DND-41 (cell line): ENCODE measurements at regions not wholly inside any gene's neighbourhood (a gene's known extent, or its start where the extent isn't known, plus 50 kb on each side); places are given as distances from the start of the nearest gene placed in this dataset.

Experiments
- ATAC-seq: fragments of 200-7000 bp; cut with Tn5 transposase; 3 replicates; pipeline ENCODE4 v1.9.1; 2021; ENCODE audit warnings: low read depth; ENCODE audit not compliant: insufficient read depth
- DNase-seq: peaks from one replicate; pipeline ENCODE4 v3.0.0-alpha.2; 2020
- H2AFZ ChIP-seq: 2 replicates; pipeline ENCODE4 v1.6.0; 2012; ENCODE audit warnings: low read depth, low read length
- H3K27ac ChIP-seq: 2 replicates; pipeline ENCODE4 v1.5.1; 2012; ENCODE audit warnings: low read length, inconsistent platforms
- H3K27me3 ChIP-seq: fragments of 200-600 bp; sonication (generic); 2 replicates; pipeline ENCODE4 v1.6.0; 2012; ENCODE audit warnings: low read length, mild to moderate bottlenecking, inconsistent platforms; ENCODE audit not compliant: insufficient read depth, poor library complexity
- H3K36me3 ChIP-seq: 2 replicates; pipeline ENCODE4 v1.5.1; 2012; ENCODE audit warnings: low read length, inconsistent platforms; ENCODE audit not compliant: insufficient read depth
- H3K4me1 ChIP-seq: 2 replicates; pipeline ENCODE4 v1.5.1; 2012; ENCODE audit warnings: mild to moderate bottlenecking, low read length; ENCODE audit not compliant: insufficient read depth
- H3K4me2 ChIP-seq: 2 replicates; pipeline ENCODE4 v1.6.0; 2012; ENCODE audit warnings: mild to moderate bottlenecking, moderate library complexity, low read length, inconsistent platforms; ENCODE audit not compliant: insufficient read depth
- H3K4me3 ChIP-seq, 2 experiments: fragments of 200-600 bp in 1 of 2; shearing (Covaris generic) in 1 of 2; 2 replicates each; pipeline ENCODE4 v1.5.1; 2012 to 2016; ENCODE audit warnings: inconsistent platforms in 2 of 2, low read length in 2 of 2, mild to moderate bottlenecking in 2 of 2, low read depth in 1 of 2, moderate library complexity in 1 of 2
- H3K79me2 ChIP-seq: 2 replicates; pipeline ENCODE4 v1.6.0; 2012; ENCODE audit warnings: low read length, inconsistent platforms; ENCODE audit not compliant: insufficient read depth
- H3K9ac ChIP-seq: 2 replicates; pipeline ENCODE4 v1.6.0; 2012; ENCODE audit warnings: low read depth, mild to moderate bottlenecking, inconsistent platforms, low read length, moderate library complexity
- H3K9me3 ChIP-seq: 2 replicates; pipeline ENCODE4 v1.5.1; 2012; ENCODE audit warnings: low read length, moderate library complexity, mild to moderate bottlenecking, inconsistent platforms; ENCODE audit not compliant: insufficient read depth, severe bottlenecking
- H4K20me1 ChIP-seq: 2 replicates; pipeline ENCODE4 v1.6.0; 2012; ENCODE audit warnings: low read length; ENCODE audit not compliant: insufficient read depth
- EZH2 ChIP-seq: IDR thresholded peaks from 3 replicates; pipeline ENCODE4 v1.6.1; 2012; ENCODE audit warnings: borderline replicate concordance, low read depth, mild to moderate bottlenecking, moderate library complexity, low read length, inconsistent platforms; ENCODE audit not compliant: severe bottlenecking
- TF ChIP-seq, protein P1 (sequence below): IDR thresholded peaks from 2 replicates; pipeline ENCODE4 v1.5.1; 2012; ENCODE audit warnings: borderline replicate concordance, low read length, moderate library complexity, mild to moderate bottlenecking; ENCODE audit not compliant: poor library complexity, severe bottlenecking; ENCODE audit errors: extremely low read depth

DNA sequence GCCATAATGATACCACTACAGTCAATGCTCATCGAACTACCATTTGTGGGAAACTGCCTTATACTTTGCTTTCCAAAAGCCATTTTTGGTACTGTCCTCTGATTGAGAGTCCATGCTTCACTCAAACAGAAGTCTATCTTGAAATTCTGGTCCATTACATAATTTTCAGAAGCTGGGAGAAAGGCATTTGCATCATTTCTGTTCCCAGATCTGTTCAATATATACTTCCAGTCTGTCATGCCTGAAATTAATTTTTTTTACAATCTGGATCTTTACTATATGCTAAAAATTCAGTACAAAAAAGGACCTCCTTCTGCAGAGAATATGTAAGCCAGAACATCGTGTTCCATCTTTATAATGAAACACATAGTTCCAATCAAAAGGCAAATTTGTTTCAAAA lies 528.9 kb upstream of the MEF2C start:
- H3K9me3 ChIP-seq, result no peaks in the 10 kb centered on the region
- no peaks in the 10 kb centered on the region for H3K36me3 ChIP-seq
- H2AFZ ChIP-seq, result no peak overlapping the region
- H3K27ac ChIP-seq, result no peak overlapping the region
- no peaks in the 10 kb centered on the region for H3K79me2 ChIP-seq
- H3K9ac ChIP-seq, result no peak overlapping the region
- no peaks in the 10 kb centered on the region for H4K20me1 ChIP-seq
- ATAC-seq (no peak), DNase-seq (no peak)
- TF ChIP-seq, protein P1, sequence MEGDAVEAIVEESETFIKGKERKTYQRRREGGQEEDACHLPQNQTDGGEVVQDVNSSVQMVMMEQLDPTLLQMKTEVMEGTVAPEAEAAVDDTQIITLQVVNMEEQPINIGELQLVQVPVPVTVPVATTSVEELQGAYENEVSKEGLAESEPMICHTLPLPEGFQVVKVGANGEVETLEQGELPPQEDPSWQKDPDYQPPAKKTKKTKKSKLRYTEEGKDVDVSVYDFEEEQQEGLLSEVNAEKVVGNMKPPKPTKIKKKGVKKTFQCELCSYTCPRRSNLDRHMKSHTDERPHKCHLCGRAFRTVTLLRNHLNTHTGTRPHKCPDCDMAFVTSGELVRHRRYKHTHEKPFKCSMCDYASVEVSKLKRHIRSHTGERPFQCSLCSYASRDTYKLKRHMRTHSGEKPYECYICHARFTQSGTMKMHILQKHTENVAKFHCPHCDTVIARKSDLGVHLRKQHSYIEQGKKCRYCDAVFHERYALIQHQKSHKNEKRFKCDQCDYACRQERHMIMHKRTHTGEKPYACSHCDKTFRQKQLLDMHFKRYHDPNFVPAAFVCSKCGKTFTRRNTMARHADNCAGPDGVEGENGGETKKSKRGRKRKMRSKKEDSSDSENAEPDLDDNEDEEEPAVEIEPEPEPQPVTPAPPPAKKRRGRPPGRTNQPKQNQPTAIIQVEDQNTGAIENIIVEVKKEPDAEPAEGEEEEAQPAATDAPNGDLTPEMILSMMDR, result no peak
- no peak for TF ChIP-seq EZH2
- H3K4me2 ChIP-seq, result no peak overlapping the region
- no peaks in the 10 kb centered on the region for H3K4me1 ChIP-seq
- H3K27me3 ChIP-seq, result no peaks in the 10 kb centered on the region
- no peak overlapping the region for H3K4me3 ChIP-seq

DNA sequence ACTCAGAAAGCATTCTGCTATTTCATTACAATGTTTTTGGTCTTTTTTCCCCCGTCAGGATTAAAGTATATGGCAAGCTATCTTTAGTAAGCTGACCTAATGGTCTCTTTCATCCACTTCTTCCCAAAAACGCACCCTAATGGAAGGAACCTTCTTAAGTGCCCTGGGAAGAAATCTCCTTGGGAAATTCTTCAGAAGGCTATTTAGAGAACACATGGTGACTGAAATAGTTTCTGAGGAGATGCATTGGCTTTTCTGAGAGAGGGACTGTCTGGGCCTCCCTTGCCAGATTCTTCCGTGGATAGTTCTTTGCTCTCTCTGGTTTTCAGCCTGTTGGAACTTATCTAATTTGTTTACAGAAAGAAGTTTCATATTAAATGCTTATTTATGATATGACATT lies 524.1 kb upstream of the MEF2C start:
- Histone ChIP-seq H3K9ac (no peak overlapping the region), H3K27ac (no peak overlapping the region), H3K36me3 (no peaks in the 10 kb centered on the region), H3K27me3 (no peaks in the 10 kb centered on the region), H3K4me2 (no peak overlapping the region), H4K20me1 (no peaks in the 10 kb centered on the region), H2AFZ (no peak overlapping the region), H3K9me3 (no peaks in the 10 kb centered on the region), H3K4me3 (no peak overlapping the region), H3K4me1 (no peaks in the 10 kb centered on the region), H3K79me2 (no peaks in the 10 kb centered on the region)
- TF ChIP-seq EZH2, result no peak
- TF ChIP-seq, protein P1, result no peak
- ATAC-seq (no peak), DNase-seq (no peak)

DNA sequence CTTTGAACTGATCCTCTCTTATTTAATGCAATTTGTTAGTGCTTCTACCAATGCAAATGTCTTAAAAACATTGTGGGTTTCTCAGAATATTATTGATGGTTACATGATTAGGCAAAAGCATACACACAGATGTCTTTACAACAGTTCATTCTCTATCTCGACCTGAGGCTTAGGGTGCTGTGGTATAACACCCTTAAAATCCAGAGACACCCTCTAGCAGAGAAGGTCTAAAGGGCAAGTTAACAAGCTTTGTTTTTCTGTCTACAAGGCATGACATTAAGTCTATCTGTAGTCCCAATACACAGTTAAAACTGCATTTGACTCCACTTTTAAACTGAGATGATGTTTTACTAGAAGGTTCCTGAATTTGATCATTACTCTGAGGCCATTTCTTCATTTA lies 518.7 kb upstream of the MEF2C start:
- Histone ChIP-seq H3K9ac (no peak overlapping the region), H3K4me1 (no peaks in the 10 kb centered on the region), H3K36me3 (no peaks in the 10 kb centered on the region), H2AFZ (no peak overlapping the region), H3K79me2 (no peaks in the 10 kb centered on the region), H4K20me1 (no peaks in the 10 kb centered on the region), H3K27me3 (no peaks in the 10 kb centered on the region), H3K4me2 (no peak overlapping the region), H3K9me3 (no peaks in the 10 kb centered on the region), H3K4me3 (no peak overlapping the region), H3K27ac (no peak overlapping the region)
- ATAC-seq (no peak), DNase-seq (no peak)
- no peak for TF ChIP-seq EZH2

- H3K4me3 ChIP-seq, result no peak overlapping the region
- H3K9ac ChIP-seq, result no peak overlapping the region
- ATAC-seq (no peak), DNase-seq (no peak)
- H3K79me2 ChIP-seq, result no peaks in the 10 kb centered on the region
- H3K9me3 ChIP-seq, result no peaks in the 10 kb centered on the region
- no peak overlapping the region for H2AFZ ChIP-seq
- H3K36me3 ChIP-seq, result no peaks in the 10 kb centered on the region
- H3K4me1 ChIP-seq, result no peaks in the 10 kb centered on the region
- H4K20me1 ChIP-seq, result no peaks in the 10 kb centered on the region
- H3K4me2 ChIP-seq, result no peak overlapping the region
- no peaks in the 10 kb centered on the region for H3K27me3 ChIP-seq
- TF ChIP-seq EZH2, result no peak
- TF ChIP-seq, protein P1, result no peak
- H3K27ac ChIP-seq, result no peak overlapping the region
Observed at GRCh38 chr5:89401012-89401411, 518.0 kb upstream of the MEF2C start.
